CD8-positive, alpha-beta memory T cell (primary cell): ENCODE measurements at regions not wholly inside any gene's neighbourhood (a gene's known extent, or its start where the extent isn't known, plus 50 kb on each side); places are given as distances from the start of the nearest gene placed in this dataset.
"Not testable (repeated sequence)": the region's sequence is repeated elsewhere in the genome, so short reads cannot be mapped to it uniquely, and the experiment has no call there.

Experiments used
- CTCF ChIA-PET: fragments of 350-600 bp; sonication (Branson Sonifier 250); formaldehyde crosslinking; loops from one replicate; lab custom pipeline; 2021; ENCODE audit warnings: antibody characterized with exemption; lab: Charles Lee
- POLR2A ChIA-PET: fragments of 350-600 bp; sonication (Branson Sonifier 250); formaldehyde crosslinking; loops from one replicate; lab custom pipeline; 2021; ENCODE audit warnings: antibody characterized with exemption; lab: Charles Lee
- DNase-seq, 5 donors: peaks; one replicate each; pipeline versions ENCODE4 v3.0.0 to v3.0.0-alpha.2; 2020 to 2022; ENCODE audit warnings: mixed read lengths in 1 of 5
- H3K27ac ChIP-seq: one replicate; pipeline ENCODE4 v1.7.0; 2013; ENCODE audit warnings: low read depth, mild to moderate bottlenecking, low read length, moderate library complexity
- H3K27me3 ChIP-seq: 2 replicates; pipeline ENCODE4 v1.7.0; 2013; ENCODE audit warnings: low read length, mild to moderate bottlenecking; ENCODE audit not compliant: insufficient read depth, poor library complexity, severe bottlenecking
- H3K36me3 ChIP-seq: 2 replicates; pipeline ENCODE4 v1.7.0; 2013; ENCODE audit warnings: mild to moderate bottlenecking, low read length, moderate library complexity; ENCODE audit not compliant: insufficient read depth
- H3K4me1 ChIP-seq: 2 replicates; pipeline ENCODE4 v1.7.0; 2013; ENCODE audit warnings: mild to moderate bottlenecking, low read length, moderate library complexity; ENCODE audit not compliant: insufficient read depth
- H3K4me3 ChIP-seq: 2 replicates; pipeline ENCODE4 v1.7.0; 2013; ENCODE audit warnings: mild to moderate bottlenecking, low read length
- H3K9me3 ChIP-seq: 2 replicates; pipeline ENCODE4 v1.7.0; 2013; ENCODE audit warnings: mild to moderate bottlenecking, low read length
- H3K27ac Mint-ChIP-seq, 8 donors: one replicate each; pipeline ENCODE4 v1.8.0; 2020 to 2021; ENCODE audit warnings: mixed read lengths in 8 of 8, mild to moderate bottlenecking in 6 of 8, inconsistent platforms in 3 of 8, moderate library complexity in 3 of 8
- H3K27me3 Mint-ChIP-seq, 2 donors: one replicate each; pipeline ENCODE4 v1.8.0; 2020 to 2021; ENCODE audit warnings: mixed read lengths in 2 of 2, mild to moderate bottlenecking in 1 of 2, moderate library complexity in 1 of 2
- H3K36me3 Mint-ChIP-seq, 3 donors: one replicate each; pipeline ENCODE4 v1.8.0; 2020 to 2021; ENCODE audit warnings: mixed read lengths in 3 of 3, inconsistent platforms in 1 of 3, mild to moderate bottlenecking in 1 of 3
- H3K4me1 Mint-ChIP-seq, 3 donors: one replicate each; pipeline ENCODE4 v1.8.0; 2020 to 2021; ENCODE audit warnings: mixed read lengths in 3 of 3, inconsistent platforms in 1 of 3, mild to moderate bottlenecking in 1 of 3
- H3K4me3 Mint-ChIP-seq, 7 donors: one replicate each; pipeline ENCODE4 v1.8.0; 2020 to 2021; ENCODE audit warnings: mixed read lengths in 7 of 7, mild to moderate bottlenecking in 6 of 7, moderate library complexity in 4 of 7, inconsistent platforms in 2 of 7
- H3K9me3 Mint-ChIP-seq, 5 donors: one replicate each; pipeline ENCODE4 v1.8.0; 2020 to 2022; ENCODE audit warnings: mixed read lengths in 5 of 5, mild to moderate bottlenecking in 3 of 5, moderate library complexity in 2 of 5, inconsistent platforms in 1 of 5

- Histone ChIP-seq H3K4me3 (no peak overlapping the region), H3K27me3 (no peaks in the 10 kb centered on the region), H3K36me3 (no peaks in the 10 kb centered on the region), H3K27ac (no peak overlapping the region), H3K9me3 (no peaks in the 10 kb centered on the region), H3K4me1 (no peaks in the 10 kb centered on the region)
- no peaks in the 10 kb centered on the region for H3K27me3 Mint-ChIP-seq
- no peaks in the 10 kb centered on the region for H3K9me3 Mint-ChIP-seq
- no peak for DNase-seq
- POLR2A ChIA-PET: no interaction called here
- H3K4me1 Mint-ChIP-seq: no peaks in the 10 kb centered on the region
- CTCF ChIA-PET: no interaction called here
- no peak overlapping the region for H3K27ac Mint-ChIP-seq
- H3K4me3 Mint-ChIP-seq: no peak overlapping the region
- H3K36me3 Mint-ChIP-seq: no peaks in the 10 kb centered on the region
Observed at GRCh38 chr7:150003304-150003810, 129.6 kb downstream of the ATP6V0E2 start.

GRCh38 chr7:150003973-150004372, 130.2 kb downstream of the ATP6V0E2 start:
- H3K27me3 Mint-ChIP-seq, POLR2A ChIA-PET: not testable (repeated sequence)

GRCh38 chr7:150004843-150005242, 131.1 kb downstream of the ATP6V0E2 start:
- H3K4me1 Mint-ChIP-seq, POLR2A ChIA-PET, CTCF ChIA-PET, H3K27me3 Mint-ChIP-seq, H3K27ac ChIP-seq, H3K4me3 ChIP-seq, H3K27ac Mint-ChIP-seq, H3K36me3 ChIP-seq, DNase-seq, H3K9me3 Mint-ChIP-seq, H3K27me3 ChIP-seq, H3K4me1 ChIP-seq, H3K9me3 ChIP-seq, H3K4me3 Mint-ChIP-seq, H3K36me3 Mint-ChIP-seq: not testable (repeated sequence)

More at GRCh38 chr7:150003973-150004372, 130.2 kb downstream of the ATP6V0E2 start:
- H3K27ac Mint-ChIP-seq, H3K4me1 ChIP-seq, H3K4me3 Mint-ChIP-seq, CTCF ChIA-PET, H3K36me3 Mint-ChIP-seq, DNase-seq, H3K4me3 ChIP-seq, H3K9me3 Mint-ChIP-seq, H3K36me3 ChIP-seq, H3K9me3 ChIP-seq, H3K27ac ChIP-seq, H3K4me1 Mint-ChIP-seq, H3K27me3 ChIP-seq: not testable (repeated sequence)

GRCh38 chr7:150009620-150010303, 136.0 kb downstream of the ATP6V0E2 start:
- H3K4me3 ChIP-seq, DNase-seq, H3K27ac Mint-ChIP-seq, H3K27ac ChIP-seq, POLR2A ChIA-PET, H3K4me3 Mint-ChIP-seq, H3K27me3 Mint-ChIP-seq, H3K9me3 Mint-ChIP-seq, H3K36me3 Mint-ChIP-seq, H3K4me1 ChIP-seq, CTCF ChIA-PET, H3K36me3 ChIP-seq, H3K4me1 Mint-ChIP-seq, H3K27me3 ChIP-seq, H3K9me3 ChIP-seq: not testable (repeated sequence)

- H3K36me3 ChIP-seq, H3K27ac ChIP-seq, DNase-seq, H3K27me3 ChIP-seq, H3K4me3 Mint-ChIP-seq, H3K4me3 ChIP-seq, H3K27ac Mint-ChIP-seq, H3K4me1 Mint-ChIP-seq, CTCF ChIA-PET, H3K9me3 Mint-ChIP-seq, POLR2A ChIA-PET, H3K36me3 Mint-ChIP-seq, H3K9me3 ChIP-seq, H3K4me1 ChIP-seq, H3K27me3 Mint-ChIP-seq: not testable (repeated sequence)
Observed at GRCh38 chr7:150016651-150017189, 143.0 kb downstream of the ATP6V0E2 start.

GRCh38 chr7:150020210-150020609, 146.4 kb downstream of the ATP6V0E2 start:
- H3K27me3 Mint-ChIP-seq, POLR2A ChIA-PET, H3K4me3 ChIP-seq, H3K4me3 Mint-ChIP-seq, H3K4me1 Mint-ChIP-seq, H3K9me3 ChIP-seq, H3K27me3 ChIP-seq, DNase-seq, H3K36me3 ChIP-seq, H3K36me3 Mint-ChIP-seq, CTCF ChIA-PET, H3K27ac Mint-ChIP-seq, H3K9me3 Mint-ChIP-seq, H3K27ac ChIP-seq, H3K4me1 ChIP-seq: not testable (repeated sequence)

- H3K4me1 ChIP-seq, H3K27me3 Mint-ChIP-seq, H3K36me3 Mint-ChIP-seq, H3K4me3 ChIP-seq, H3K9me3 Mint-ChIP-seq, H3K27me3 ChIP-seq, H3K36me3 ChIP-seq, H3K4me3 Mint-ChIP-seq, H3K27ac ChIP-seq, CTCF ChIA-PET, H3K4me1 Mint-ChIP-seq, DNase-seq, H3K9me3 ChIP-seq, POLR2A ChIA-PET, H3K27ac Mint-ChIP-seq: not testable (repeated sequence)
Observed at GRCh38 chr7:150024550-150025490, 151.1 kb downstream of the ATP6V0E2 start.

- H3K27ac ChIP-seq, H3K36me3 Mint-ChIP-seq, H3K9me3 ChIP-seq, CTCF ChIA-PET, H3K4me1 Mint-ChIP-seq, H3K27me3 ChIP-seq, H3K27ac Mint-ChIP-seq, H3K4me1 ChIP-seq, H3K4me3 Mint-ChIP-seq, H3K9me3 Mint-ChIP-seq, DNase-seq, H3K36me3 ChIP-seq, H3K4me3 ChIP-seq, POLR2A ChIA-PET, H3K27me3 Mint-ChIP-seq: not testable (repeated sequence)
Observed at GRCh38 chr7:150025802-150026201, 152.0 kb downstream of the ATP6V0E2 start.
